Neuronal stem cell (in vitro differentiated cells): ENCODE measurements at regions not wholly inside any gene's neighbourhood (a gene's known extent, or its start where the extent isn't known, plus 50 kb on each side); places are given as distances from the start of the nearest gene placed in this dataset.

Experiments used
- DNase-seq: peaks from one replicate; pipeline ENCODE4 v3.0.0-alpha.2; 2013; ENCODE audit warnings: low spot score
- H2AFZ ChIP-seq: one replicate; pipeline ENCODE4 v1.6.1; 2013; ENCODE audit warnings: mild to moderate bottlenecking, low read length, inconsistent platforms
- H2AK5ac ChIP-seq: 2 replicates; pipeline ENCODE4 v1.6.1; 2013; ENCODE audit warnings: low read depth, mild to moderate bottlenecking, inconsistent platforms, low read length, moderate library complexity, mixed read lengths
- H2BK120ac ChIP-seq: 2 replicates; pipeline ENCODE4 v1.6.1; 2013; ENCODE audit warnings: low read depth, mild to moderate bottlenecking, inconsistent platforms, low read length, moderate library complexity, mixed read lengths
- H2BK12ac ChIP-seq: one replicate; pipeline ENCODE4 v1.6.1; 2013; ENCODE audit warnings: low read length, inconsistent platforms
- H2BK15ac ChIP-seq: 2 replicates; pipeline ENCODE4 v1.6.1; 2013; ENCODE audit warnings: mild to moderate bottlenecking, low read length, inconsistent platforms, mixed read lengths
- H2BK5ac ChIP-seq: one replicate; pipeline ENCODE4 v1.6.1; 2013; ENCODE audit warnings: inconsistent platforms, mild to moderate bottlenecking, low read length, moderate library complexity
- H3K14ac ChIP-seq: one replicate; pipeline ENCODE4 v1.6.1; 2013; ENCODE audit warnings: low read length, inconsistent platforms
- H3K18ac ChIP-seq: 2 replicates; pipeline ENCODE4 v1.6.1; 2013; ENCODE audit warnings: low read length, inconsistent platforms
- H3K23ac ChIP-seq: 2 replicates; pipeline ENCODE4 v1.6.1; 2013; ENCODE audit warnings: low read depth, mild to moderate bottlenecking, mixed read lengths, low read length, inconsistent platforms; ENCODE audit not compliant: poor library complexity
- H3K27ac ChIP-seq: replicated peaks from 3 replicates; pipeline ENCODE4 v1.5.1; 2013; ENCODE audit warnings: low read length, inconsistent platforms
- H3K27me3 ChIP-seq, 3 experiments: 2 replicates each; pipeline ENCODE4 v1.6.1; 2013; ENCODE audit warnings: low read length in 3 of 3, mild to moderate bottlenecking in 2 of 3, inconsistent platforms in 1 of 3, low read depth in 1 of 3, mixed read lengths in 1 of 3, moderate library complexity in 1 of 3; ENCODE audit not compliant: control insufficient read depth in 3 of 3, insufficient read depth in 3 of 3
- H3K36me3 ChIP-seq, 2 donors: replicated peaks in 1 of 2; 2 replicates each; pipeline ENCODE4 v1.6.1; 2013; ENCODE audit warnings: low read length in 2 of 2; ENCODE audit not compliant: control insufficient read depth in 2 of 2, insufficient read depth in 2 of 2
- H3K4ac ChIP-seq: 2 replicates; pipeline ENCODE4 v1.6.1; 2013; ENCODE audit warnings: inconsistent platforms, mild to moderate bottlenecking, low read length, moderate library complexity
- H3K4me1 ChIP-seq, 2 donors: 1 replicate in 1 of 2; 2 replicates in 1 of 2; pipeline ENCODE4 v1.6.1; 2013; ENCODE audit warnings: low read length in 2 of 2, low read depth in 1 of 2; ENCODE audit not compliant: control insufficient read depth in 2 of 2, insufficient read depth in 1 of 2
- H3K4me2 ChIP-seq: one replicate; pipeline ENCODE4 v1.6.1; 2013; ENCODE audit warnings: mild to moderate bottlenecking, low read length, inconsistent platforms; ENCODE audit not compliant: insufficient read depth, poor library complexity, severe bottlenecking
- H3K4me3 ChIP-seq, 2 donors: 2 replicates each; pipeline ENCODE4 v1.5.1; 2013; ENCODE audit warnings: low read length in 2 of 2, mild to moderate bottlenecking in 2 of 2, inconsistent platforms in 1 of 2, moderate library complexity in 1 of 2
- H3K79me1 ChIP-seq: one replicate; pipeline ENCODE4 v1.6.1; 2013; ENCODE audit warnings: low read depth, mild to moderate bottlenecking, inconsistent platforms, low read length, moderate library complexity
- H3K9ac ChIP-seq: one replicate; pipeline ENCODE4 v1.6.1; 2013; ENCODE audit warnings: mild to moderate bottlenecking, low read depth, low read length, inconsistent platforms; ENCODE audit not compliant: poor library complexity
- H3K9me3 ChIP-seq, 2 donors: replicated peaks in 1 of 2; 2 replicates each; pipeline versions ENCODE3 to v1.6.1; 2013; ENCODE audit warnings: low read length in 2 of 2, mild to moderate bottlenecking in 2 of 2, inconsistent platforms in 1 of 2, low read depth in 1 of 2, mixed read lengths in 1 of 2, moderate library complexity in 1 of 2; ENCODE audit not compliant: control insufficient read depth in 2 of 2, insufficient read depth in 1 of 2
- H4K8ac ChIP-seq: one replicate; pipeline ENCODE4 v1.6.1; 2013; ENCODE audit warnings: low read depth, mild to moderate bottlenecking, inconsistent platforms, low read length, moderate library complexity
- H4K91ac ChIP-seq: one replicate; pipeline ENCODE4 v1.6.1; 2013; ENCODE audit warnings: low read length, low read depth, mild to moderate bottlenecking, inconsistent platforms; ENCODE audit not compliant: poor library complexity
- WGBS, 2 donors: extraction: QIAGEN DNeasy Blood & Tissue Kit; methylation state at CpG; one replicate each; pipeline ENCODE4 v1.1.7; 2013; ENCODE audit warnings: missing lambda C conversion rate in 2 of 2, mixed read lengths in 1 of 2; ENCODE audit not compliant: insufficient read length in 2 of 2, insufficient replicate concordance in 1 of 2; ENCODE audit errors: extremely low coverage in 2 of 2; 5-methylcytosine and 5-hydroxymethylcytosine counted together

DNA sequence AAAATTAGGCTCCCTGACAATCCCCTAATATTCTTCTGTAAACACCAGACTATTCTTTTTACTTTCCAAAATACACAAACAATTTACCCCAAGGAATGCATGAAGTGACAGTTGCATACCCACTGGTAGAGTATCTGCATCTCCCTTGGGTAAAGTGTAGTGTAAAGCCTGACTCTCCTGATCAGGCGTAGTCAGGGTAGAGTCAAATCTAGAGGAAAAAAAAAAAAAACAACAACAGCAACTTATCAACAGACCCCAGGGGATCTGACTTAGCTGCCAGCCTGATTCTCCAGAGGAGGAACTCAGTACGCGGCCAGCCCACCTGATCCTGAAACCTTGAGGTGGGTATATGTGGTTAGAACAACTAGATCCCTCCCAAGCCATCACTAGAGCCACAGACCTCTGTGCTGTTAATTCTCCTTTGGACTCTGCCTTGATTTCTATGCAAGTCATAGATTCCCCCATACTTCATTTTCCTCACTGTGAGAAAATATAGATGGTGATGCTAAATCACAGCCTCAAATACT is 61.0 kb downstream of the ZNF608 start:
- H3K4me2 ChIP-seq = no peak overlapping the region
- H3K4me3 ChIP-seq = no peak overlapping the region
- H3K27me3 ChIP-seq = no peaks in the 10 kb centered on the region
- no peak overlapping the region for H2BK120ac ChIP-seq
- H3K4ac ChIP-seq = no peak overlapping the region
- WGBS, 2 donors = no CpG with 5 or more reads among the region's 3 CpGs
- DNase-seq = no peak
- H4K91ac ChIP-seq = no peak overlapping the region
- peaks cover 0 to 10% of the 10 kb centered on the region in 2 donors for H3K9me3 ChIP-seq
- peaks cover 0 to 9% of the 10 kb centered on the region in 2 donors for H3K4me1 ChIP-seq
- H3K79me1 ChIP-seq = no peaks in the 10 kb centered on the region
- H3K23ac ChIP-seq = no peak overlapping the region
- H2AK5ac ChIP-seq = no peak overlapping the region
- no peak overlapping the region for H3K18ac ChIP-seq
- no peak overlapping the region for H3K9ac ChIP-seq
- no peak overlapping the region for H4K8ac ChIP-seq
- no peak overlapping the region for H2AFZ ChIP-seq
- no peak overlapping the region for H3K27ac ChIP-seq
- H2BK12ac ChIP-seq = no peak overlapping the region
- no peak overlapping the region for H2BK15ac ChIP-seq
- peaks cover 0 to 49% of the 10 kb centered on the region in 2 donors for H3K36me3 ChIP-seq
- H2BK5ac ChIP-seq = no peak overlapping the region
- H3K14ac ChIP-seq = no peak overlapping the region

DNA sequence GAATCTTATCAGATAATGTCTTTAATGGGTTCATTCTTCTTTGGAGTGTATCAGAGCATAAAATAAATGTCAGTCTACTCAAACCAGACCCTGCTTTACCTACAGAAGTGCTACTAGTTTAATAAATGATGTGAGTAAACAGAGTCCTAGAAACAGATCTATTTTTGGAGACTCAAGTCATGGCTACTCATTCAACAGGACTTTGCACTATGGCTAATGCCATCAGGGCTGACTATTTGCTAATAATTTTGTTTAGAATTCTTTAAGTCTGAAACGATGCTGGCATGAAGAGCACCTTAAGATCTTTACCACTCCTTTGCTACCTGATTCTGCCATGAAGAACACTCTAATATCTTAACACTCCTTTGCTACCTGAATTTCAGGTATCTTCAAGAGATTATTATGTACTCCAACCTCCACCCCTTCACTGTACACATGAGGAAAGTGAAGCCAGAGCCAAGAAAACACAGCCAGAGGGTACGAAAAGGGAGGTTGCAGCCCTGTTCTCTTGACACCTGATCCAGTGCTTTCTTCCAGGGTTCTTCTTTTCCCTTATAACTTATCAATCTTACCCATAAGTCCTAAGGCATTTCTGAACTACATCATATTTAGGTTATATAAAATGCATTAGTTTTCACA is 62.4 kb downstream of the ZNF608 start:
- Histone ChIP-seq H3K4ac (no peak overlapping the region), H4K91ac (no peak overlapping the region), H3K9me3 (peaks cover 0 to 4% of the 10 kb centered on the region in 2 donors), H2BK120ac (no peak overlapping the region), H2BK5ac (no peak overlapping the region), H3K23ac (no peak overlapping the region), H2AFZ (no peak overlapping the region), H3K4me2 (no peak overlapping the region), H3K36me3 (peaks cover 0 to 39% of the 10 kb centered on the region in 2 donors), H3K79me1 (no peaks in the 10 kb centered on the region), H3K4me3 (no peak overlapping the region), H3K14ac (no peak overlapping the region), H3K4me1 (peaks cover 0 to 19% of the 10 kb centered on the region in 2 donors), H2BK15ac (no peak overlapping the region), H2AK5ac (no peak overlapping the region), H3K27ac (no peak overlapping the region), H3K27me3 (no peaks in the 10 kb centered on the region), H4K8ac (no peak overlapping the region), H3K18ac (no peak overlapping the region), H3K9ac (no peak overlapping the region), H2BK12ac (no peak overlapping the region)
- no peak for DNase-seq
- WGBS, 2 donors = no CpG with 5 or more reads among the region's 2 CpGs

DNA sequence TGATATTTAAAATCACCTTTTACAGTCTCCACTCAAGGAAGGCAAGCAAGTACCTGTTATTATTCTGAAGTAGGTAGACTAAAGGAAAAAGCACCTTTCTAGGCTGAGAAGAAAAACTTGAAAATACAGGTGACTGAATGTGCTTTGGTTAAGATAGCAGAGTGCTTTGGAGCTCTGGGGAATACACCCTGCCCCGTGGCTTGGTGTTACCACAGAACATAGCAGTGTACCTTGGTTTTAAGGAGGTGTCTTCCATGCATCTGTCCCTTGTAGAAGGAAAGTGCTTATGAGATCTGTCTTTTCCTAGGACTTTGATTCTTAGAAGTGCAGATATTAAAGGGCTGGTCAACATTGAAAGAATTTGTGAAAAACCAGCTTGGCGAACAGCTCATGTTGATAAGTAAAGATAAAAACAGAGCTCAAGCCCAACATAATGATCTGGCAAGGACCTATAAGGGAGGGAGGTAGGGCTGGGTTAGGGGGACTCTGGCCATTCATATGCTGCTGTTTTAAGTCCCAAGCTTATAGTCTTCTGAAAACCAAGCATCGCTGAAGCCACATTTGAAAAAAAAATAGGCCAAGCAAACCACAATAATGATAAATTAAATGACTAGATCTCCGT is 66.8 kb downstream of the ZNF608 start:
- peaks cover 0 to 4% of the 10 kb centered on the region in 2 donors for H3K9me3 ChIP-seq
- H3K23ac ChIP-seq = no peak overlapping the region
- no peak overlapping the region for H4K8ac ChIP-seq
- no CpG with 5 or more reads among the region's 4 CpGs for WGBS, 2 donors
- no peak overlapping the region for H2BK5ac ChIP-seq
- no peak overlapping the region for H3K4me2 ChIP-seq
- H3K4me1 ChIP-seq = peaks cover 16 to 25% of the 10 kb centered on the region in 2 donors
- no peak overlapping the region for H2BK120ac ChIP-seq
- no peak overlapping the region for H3K27ac ChIP-seq
- H4K91ac ChIP-seq = no peak overlapping the region
- no peak overlapping the region for H3K4ac ChIP-seq
- no peak overlapping the region for H2BK12ac ChIP-seq
- H3K9ac ChIP-seq = no peak overlapping the region
- no peak overlapping the region for H2BK15ac ChIP-seq
- no peak overlapping the region for H3K4me3 ChIP-seq
- no peak overlapping the region for H2AFZ ChIP-seq
- H3K27me3 ChIP-seq = no peaks in the 10 kb centered on the region
- H3K79me1 ChIP-seq = no peaks in the 10 kb centered on the region
- H3K18ac ChIP-seq = no peak overlapping the region
- no peak overlapping the region for H2AK5ac ChIP-seq
- H3K36me3 ChIP-seq = peaks cover 0 to 17% of the 10 kb centered on the region in 2 donors
- DNase-seq = no peak
- H3K14ac ChIP-seq = no peak overlapping the region

DNA sequence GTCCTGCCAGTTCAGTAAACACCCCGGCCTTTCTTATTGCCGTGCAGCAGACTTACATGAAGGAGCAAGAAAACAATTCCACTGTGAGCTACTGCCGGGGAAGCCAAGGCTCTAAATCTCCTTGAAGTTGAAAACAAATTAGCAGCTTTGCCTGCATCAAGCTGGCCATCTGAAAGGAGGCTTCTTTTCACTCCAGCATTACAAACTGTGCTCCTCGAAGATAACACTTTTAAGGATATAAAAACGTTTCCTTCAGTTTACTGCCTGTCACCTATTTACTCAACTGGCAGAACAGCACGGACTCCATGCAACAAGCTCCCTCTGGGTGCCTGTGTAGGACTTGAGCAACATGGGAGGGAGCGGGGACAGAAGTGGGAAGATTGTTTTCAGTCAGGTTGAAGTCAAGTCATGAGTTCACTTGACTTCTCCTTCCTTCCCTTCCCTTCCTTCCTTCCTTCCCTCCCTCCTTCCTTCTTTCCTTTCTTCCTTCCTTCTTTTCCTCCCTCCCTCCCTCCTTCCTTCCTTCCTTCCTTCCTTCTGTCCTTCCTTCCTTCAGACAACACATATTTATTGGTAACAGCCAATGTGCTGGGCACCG is 67.4 kb downstream of the ZNF608 start:
- H4K8ac ChIP-seq = no peak overlapping the region
- H2BK5ac ChIP-seq = no peak overlapping the region
- WGBS, 2 donors = no CpG with 5 or more reads among the region's 8 CpGs
- H3K4me3 ChIP-seq = no peak overlapping the region
- H2BK120ac ChIP-seq = no peak overlapping the region
- H2BK12ac ChIP-seq = no peak overlapping the region
- no peak overlapping the region for H4K91ac ChIP-seq
- peaks cover 0 to 15% of the 10 kb centered on the region in 2 donors for H3K36me3 ChIP-seq
- H3K79me1 ChIP-seq = no peaks in the 10 kb centered on the region
- no peak overlapping the region for H3K18ac ChIP-seq
- H3K27ac ChIP-seq = peak overlapping the region; percentile 69
- no peak overlapping the region for H2AK5ac ChIP-seq
- H3K9ac ChIP-seq = no peak overlapping the region
- H2AFZ ChIP-seq = no peak overlapping the region
- no peak overlapping the region for H3K23ac ChIP-seq
- H2BK15ac ChIP-seq = no peak overlapping the region
- no peak for DNase-seq
- no peak overlapping the region for H3K4ac ChIP-seq
- H3K9me3 ChIP-seq = peaks cover 0 to 4% of the 10 kb centered on the region in 2 donors
- H3K4me1 ChIP-seq = peaks cover 16 to 25% of the 10 kb centered on the region in 2 donors
- no peak overlapping the region for H3K14ac ChIP-seq
- H3K27me3 ChIP-seq = no peaks in the 10 kb centered on the region
- H3K4me2 ChIP-seq = no peak overlapping the region
